Panc1 (cell line): ENCODE measurements at regions not wholly inside any gene's neighbourhood (a gene's known extent, or its start where the extent isn't known, plus 50 kb on each side); places are given as distances from the start of the nearest gene placed in this dataset.

ENCODE experiments used
- CTCF ChIP-seq: fragments of 450-650 bp; IDR thresholded peaks from 2 replicates; pipeline ENCODE4 v1.5.1; 2017; ENCODE audit warnings: mild to moderate bottlenecking
- REST ChIP-seq, 2 experiments: IDR thresholded peaks; 2 replicates each; pipeline ENCODE4 v1.6.1; 2011 to 2012; ENCODE audit warnings: low read depth in 2 of 2, control low read depth in 1 of 2, low read length in 1 of 2, mild to moderate bottlenecking in 1 of 2, moderate library complexity in 1 of 2; ENCODE audit not compliant: insufficient read depth in 1 of 2

GRCh38 chr5:91257301-91257700 is 125.8 kb downstream of the ARRDC3 start:
- TF ChIP-seq CTCF = no peak
- no peak for TF ChIP-seq REST (IDR thresholded peaks at IDR 0.05; ENCODE audit: insufficient read depth in 1 of 2, low read depth in 2 of 2, low read length in 1 of 2)
